Stimulated activated CD4-positive, alpha-beta T cell treated with anti-CD3 and anti-CD28 coated beads, Interleukin-15, amount 100 ng/mL, for 24 hours (primary cell): ENCODE measurements at regions not wholly inside any gene's neighbourhood (a gene's known extent, or its start where the extent isn't known, plus 50 kb on each side); places are given as distances from the start of the nearest gene placed in this dataset.
"Not testable (repeated sequence)": the region's sequence is repeated elsewhere in the genome, so short reads cannot be mapped to it uniquely, and the experiment has no call there.

ENCODE experiments used
- DNase-seq: peaks from one replicate; pipeline ENCODE4 v3.0.0-alpha.2; 2020

DNA sequence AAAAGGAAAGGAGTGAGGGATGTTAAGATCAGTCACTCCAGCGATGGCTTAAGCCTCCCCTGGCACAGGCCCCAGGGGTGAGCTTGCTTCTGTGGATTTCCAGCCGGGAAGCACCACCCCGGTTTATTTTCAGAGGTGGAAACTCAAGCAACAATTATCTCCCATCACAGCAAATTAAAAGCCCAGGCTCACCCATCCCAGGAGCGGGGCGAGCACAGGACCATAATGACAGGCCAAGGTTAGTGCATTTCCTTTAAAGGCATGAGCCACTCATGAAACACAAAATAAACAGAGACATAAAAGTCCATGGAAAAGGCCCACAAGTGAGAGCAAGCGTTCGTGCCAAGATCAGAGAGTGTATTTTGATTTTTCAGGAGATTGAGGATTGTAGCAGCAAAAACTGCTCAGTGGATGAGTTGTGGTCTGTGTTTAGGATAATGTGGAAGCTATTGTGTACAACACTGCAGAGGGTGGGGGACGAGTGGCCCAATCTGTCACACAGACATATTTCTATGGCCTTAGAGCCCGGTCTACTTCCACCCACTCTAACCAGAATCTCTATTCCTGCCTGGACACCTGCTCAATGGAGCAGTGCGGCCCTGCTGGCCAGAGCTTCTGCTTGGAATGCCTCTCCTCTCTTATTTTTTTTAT is 111.4 kb upstream of the CDC42EP3 start:
- DNase-seq, result no peak

DNA sequence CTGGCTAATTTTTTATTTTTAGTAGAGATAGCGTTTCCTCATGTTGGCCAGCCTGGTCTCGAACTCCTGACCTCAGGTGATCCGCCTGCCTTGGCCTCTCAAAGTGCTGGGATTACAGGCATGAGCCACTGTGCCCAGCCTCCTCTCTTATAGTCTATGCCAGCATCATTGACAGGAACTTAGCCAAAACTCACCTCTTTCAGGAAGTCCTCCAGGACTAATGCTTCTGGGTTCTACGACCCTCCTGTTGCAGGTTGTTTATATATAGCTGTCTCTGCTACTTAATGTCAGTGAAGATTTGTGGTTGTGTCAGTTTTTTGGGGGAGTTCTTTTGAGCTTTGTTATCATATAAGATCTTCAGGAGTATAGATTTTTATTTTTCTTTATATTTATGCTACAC is 112.1 kb upstream of the CDC42EP3 start:
- DNase-seq, result no peak

DNA sequence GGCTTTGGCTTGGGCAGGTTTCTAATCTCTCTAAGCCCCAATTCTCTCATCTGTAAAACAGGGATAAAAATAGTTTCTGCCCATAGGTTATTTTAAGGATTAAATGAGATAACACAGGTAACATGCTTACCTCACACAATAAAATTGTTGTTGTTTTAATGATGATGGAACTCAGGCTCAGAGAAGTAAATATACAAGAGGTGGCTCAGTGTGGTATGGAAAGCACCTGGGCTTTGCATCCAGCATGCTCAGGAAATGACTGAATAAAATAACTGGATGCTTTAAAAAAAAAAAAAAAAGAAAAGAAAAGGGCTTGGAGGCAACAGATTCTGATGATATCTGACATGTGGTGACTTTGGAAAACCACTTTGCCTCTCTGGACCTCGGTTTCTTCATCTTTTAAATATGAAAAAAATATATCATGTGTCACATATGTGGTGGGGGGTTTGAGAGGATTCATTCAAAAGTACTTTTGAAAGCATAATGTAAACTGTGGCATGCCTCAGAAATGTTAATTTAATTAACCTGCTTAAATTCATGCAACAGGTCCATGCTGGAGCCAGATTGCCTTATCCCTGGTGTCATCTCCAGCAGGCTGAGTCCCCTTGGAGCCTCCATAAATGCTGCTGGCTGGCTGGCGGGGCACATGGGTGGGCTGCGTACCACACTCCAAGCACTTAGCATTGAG is 112.8 kb upstream of the CDC42EP3 start:
- DNase-seq, result no peak

DNA sequence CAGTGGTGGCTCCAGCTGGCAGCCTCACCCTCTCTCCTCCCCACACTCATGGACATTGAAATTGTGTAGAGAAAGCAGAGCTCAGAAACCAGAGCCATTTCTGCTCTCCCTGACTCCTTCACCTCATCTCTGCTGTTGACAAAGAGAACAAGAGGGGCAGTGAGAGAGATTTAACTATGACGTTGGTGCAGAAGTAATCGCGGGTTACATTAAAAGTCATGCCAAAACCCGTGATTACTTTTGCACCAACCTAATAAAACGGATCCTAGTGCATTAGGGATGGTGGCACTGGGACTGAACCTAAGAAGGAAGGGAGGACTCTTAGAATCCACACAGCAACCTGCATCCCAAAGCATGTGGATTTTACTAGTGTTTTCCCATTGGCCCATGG is 113.3 kb upstream of the CDC42EP3 start:
- no peak for DNase-seq

DNA sequence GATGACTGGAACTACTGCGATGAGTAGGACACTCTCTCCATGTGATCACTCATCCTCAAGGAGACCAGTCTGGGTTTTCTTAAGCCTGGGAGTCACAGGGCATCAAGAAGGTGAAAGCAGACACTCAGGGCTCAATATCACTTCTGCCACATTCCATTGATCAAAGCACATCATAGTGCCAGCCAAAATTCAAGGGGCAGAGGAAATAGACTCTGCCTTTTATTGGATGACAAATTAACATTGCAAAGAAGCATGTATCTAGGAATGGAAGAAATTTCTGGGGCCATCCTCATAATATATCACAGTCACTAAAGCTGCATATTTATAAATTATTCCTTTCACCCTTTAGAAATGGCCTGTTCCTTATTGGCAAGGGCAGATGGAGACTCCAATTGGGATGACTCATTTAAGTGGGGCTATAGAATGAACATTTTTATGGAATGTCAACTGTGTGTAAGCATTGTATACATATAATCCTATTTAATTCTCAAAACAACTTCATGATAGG is 114.8 kb upstream of the CDC42EP3 start:
- DNase-seq, result no peak

DNA sequence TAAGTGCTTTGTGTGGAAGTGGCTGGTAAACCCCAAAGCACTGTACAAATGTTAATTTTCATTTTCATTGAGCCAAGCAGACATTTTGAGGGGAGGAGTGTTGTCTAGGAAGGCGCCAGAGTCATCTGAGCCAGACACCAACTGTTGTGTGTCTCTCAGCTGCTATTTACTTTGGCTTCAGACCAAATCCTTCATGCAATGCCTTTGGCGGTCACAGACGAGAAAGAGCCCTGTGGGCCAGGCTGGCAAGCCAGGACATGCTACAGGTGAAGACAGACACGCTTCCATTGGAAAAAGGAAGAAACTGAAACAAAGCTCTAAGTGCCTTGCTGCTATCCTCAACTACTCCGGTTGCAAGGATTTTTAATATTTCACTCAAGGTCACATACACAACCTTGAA is 115.4 kb upstream of the CDC42EP3 start:
- DNase-seq, result no peak

DNA sequence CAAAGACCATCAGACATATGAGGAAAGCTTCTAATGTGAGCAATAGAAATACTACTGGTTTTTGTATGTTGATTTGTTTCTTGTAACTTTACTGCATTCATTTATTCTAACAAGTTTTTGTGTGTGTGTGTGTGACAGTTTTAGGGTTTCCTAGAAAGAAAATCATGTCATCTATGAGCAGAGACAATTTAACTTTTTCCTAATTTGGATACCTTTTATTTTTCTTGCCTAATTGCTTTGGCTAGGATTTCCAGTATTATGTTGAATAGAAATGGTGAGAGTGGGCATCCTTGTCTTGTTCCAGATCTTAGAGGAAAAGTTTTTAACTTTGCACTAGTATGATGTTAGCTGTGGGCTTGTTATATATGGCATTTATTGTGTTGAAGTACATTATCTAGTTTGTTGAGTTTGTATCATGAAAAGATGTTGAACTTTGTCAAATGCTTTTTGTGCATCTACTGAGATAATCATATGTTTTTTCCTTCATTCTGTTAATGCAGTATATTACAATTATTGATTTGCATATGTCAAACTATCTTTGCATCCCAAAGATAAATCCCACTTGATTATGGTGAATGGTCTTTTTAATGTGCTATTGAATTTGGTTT is 117.3 kb upstream of the CDC42EP3 start:
- DNase-seq, result no peak

DNA sequence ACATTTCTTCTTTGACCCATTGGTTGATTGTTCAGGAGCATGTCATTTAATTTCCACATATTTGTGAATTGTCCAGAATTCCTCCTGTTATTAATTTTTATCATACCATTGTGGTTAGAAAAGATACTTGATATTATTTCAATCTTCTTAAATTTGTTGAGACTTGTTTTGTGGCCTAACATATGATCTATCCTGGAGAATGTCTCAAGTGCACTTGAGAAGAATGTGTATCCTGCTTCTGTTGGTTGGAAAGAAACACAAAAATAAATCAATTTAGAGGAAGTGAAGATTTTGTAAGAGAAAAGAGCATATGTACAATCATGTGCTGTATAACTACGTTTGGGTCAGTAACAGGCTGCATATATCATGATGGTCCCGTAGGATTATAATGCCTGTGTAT is 118.6 kb upstream of the CDC42EP3 start:
- no peak for DNase-seq

DNA sequence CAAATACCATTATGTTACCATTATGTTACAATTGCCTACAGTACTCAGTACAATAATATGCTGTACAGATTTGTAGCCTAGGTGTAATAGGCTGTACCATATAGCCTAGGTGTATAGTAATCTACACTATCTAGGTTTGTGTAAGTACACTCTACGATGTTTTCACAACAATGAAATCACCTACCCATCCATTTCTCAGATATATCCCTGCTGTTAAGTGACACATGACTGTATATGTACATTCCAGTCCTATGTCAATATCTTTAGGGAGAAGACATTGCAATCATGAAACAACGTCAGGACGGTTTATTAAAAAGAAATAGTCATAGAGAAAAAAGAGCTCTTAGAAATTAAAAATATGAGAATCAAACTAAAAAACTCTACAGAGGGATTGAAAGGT is 119.0 kb upstream of the CDC42EP3 start:
- DNase-seq, result no peak

DNA sequence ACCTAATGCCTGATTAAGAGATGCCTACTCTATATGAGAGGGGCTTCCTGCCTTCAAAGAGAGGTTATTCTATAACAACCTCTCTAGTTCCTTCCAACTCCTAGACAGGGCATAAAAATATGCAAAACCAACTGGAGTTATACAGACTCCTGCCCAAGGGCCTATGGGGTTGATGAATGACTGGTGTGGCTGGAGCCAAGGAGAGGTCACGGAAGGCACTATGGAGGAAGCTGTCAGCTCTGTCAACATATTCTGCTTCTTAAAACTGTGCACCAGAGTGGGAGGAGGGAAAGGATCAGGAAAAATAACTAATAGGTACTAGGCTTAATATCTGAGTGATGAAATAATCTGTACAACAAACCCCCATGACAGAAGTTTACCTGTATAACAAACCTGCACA is 120.9 kb upstream of the CDC42EP3 start:
- no peak for DNase-seq

DNA sequence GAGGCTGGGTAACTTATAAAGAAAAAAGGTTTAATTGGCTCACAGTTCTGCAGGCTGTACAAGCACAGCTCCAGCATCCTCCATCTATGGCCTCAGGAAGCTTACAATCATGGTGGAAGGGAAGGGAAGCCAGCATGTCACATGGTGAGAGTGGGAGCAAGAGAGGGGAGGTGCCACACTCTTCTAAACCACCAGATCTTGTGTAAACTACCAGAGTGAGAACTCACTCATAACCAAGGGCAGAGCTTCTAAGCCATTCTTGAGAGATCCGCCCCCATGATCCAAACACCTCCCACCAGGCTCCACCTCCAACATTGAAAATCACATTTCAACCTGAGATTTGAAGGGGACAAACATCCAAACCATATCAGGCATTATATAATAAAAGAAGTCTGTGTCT is 121.6 kb upstream of the CDC42EP3 start:
- no peak for DNase-seq

DNA sequence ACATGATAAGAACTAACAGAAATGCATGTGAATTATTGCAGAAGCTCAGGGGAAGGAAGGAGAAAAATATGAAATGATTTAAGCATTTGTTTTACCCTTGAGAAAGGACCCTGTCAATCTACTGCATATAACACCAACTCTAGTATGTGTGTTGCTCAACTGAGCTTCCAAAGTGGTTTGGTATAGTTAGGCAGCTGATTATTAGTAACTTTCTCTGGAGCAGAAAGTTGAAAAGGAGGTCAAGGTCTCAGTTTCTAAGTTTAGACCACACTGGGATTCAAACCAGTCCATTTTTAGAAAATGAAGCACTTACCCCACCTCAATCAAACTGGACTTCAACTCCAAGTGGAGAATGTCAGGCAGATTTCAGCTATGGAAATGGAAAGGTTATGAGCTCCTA is 123.3 kb upstream of the CDC42EP3 start:
- DNase-seq, result no peak

DNA sequence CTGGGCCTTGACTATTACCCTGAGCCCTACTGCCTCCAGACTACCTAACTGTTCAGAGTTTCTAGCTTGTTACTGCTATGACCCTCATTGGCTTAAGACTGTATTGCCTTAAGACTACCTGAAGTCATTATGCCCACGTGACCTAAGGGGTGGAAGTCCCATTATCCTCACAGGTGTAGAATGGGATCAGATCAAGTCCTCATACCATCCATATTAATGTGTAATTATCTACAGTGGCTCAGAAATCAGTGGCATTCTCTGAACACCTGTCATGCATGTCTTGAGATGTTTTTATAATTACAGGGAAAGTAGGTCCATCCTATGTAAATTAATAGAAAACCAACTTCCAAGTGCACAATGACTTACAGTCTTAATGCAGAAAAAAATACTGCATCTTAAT is 124.0 kb upstream of the CDC42EP3 start:
- no peak for DNase-seq

DNA sequence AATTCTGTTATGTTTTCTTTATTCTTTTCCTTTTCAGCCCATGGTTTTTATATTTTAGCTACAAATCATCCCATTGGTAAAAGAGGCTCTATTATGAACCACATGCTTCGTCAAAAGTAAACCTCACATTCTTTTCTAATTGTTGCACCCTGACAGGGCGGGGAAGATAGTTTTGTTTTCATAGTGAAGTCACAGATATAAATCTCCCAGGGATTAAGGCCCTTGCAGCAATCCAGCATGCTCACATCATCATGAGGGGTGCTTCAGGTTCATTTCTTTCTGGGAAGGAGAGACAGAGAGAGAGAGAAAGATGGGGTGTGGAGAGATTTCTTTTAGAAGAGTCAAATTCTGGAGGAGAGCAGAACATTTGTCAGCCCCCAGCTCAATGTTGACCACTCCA is 124.5 kb upstream of the CDC42EP3 start:
- DNase-seq, result no peak

DNA sequence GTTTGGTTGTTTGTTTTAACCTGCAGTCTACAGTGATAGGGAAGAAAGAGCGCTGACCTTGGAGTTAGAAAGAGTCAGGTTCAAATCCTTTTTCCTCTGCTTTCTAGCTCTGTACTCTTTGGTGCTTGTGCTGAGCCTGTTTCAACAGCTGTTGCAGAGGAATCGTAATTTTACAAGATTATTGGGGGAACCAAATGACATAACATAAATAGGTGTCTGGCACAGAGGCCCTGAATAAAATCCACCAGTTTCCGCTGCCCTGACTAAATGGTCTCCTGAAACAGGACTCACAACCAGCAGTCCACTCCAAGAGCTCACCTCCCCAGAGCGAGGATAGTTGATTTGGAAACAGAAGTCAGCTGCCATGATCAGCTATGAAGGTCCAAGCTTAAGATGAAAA is 125.0 kb upstream of the CDC42EP3 start:
- DNase-seq, result no peak

DNA sequence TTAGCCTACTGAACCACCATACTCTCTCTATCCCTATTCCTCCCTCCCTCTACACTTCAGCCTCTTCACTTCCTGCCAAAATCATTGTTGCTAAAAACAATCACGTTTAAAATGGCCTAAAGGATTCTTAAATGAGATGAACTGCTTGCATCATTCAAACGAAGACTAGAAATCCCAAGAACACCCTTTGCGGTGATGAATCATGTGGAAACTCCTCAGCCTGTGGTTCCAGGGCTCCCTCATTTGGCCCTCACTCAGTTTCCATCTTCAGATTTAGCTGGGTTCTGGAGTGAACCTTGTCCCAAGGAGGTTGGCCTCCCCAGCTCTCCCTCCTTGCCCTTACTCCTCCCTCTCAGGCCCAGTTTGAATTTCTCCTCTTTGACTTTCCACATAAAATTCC is 125.6 kb upstream of the CDC42EP3 start:
- DNase-seq, result no peak

DNA sequence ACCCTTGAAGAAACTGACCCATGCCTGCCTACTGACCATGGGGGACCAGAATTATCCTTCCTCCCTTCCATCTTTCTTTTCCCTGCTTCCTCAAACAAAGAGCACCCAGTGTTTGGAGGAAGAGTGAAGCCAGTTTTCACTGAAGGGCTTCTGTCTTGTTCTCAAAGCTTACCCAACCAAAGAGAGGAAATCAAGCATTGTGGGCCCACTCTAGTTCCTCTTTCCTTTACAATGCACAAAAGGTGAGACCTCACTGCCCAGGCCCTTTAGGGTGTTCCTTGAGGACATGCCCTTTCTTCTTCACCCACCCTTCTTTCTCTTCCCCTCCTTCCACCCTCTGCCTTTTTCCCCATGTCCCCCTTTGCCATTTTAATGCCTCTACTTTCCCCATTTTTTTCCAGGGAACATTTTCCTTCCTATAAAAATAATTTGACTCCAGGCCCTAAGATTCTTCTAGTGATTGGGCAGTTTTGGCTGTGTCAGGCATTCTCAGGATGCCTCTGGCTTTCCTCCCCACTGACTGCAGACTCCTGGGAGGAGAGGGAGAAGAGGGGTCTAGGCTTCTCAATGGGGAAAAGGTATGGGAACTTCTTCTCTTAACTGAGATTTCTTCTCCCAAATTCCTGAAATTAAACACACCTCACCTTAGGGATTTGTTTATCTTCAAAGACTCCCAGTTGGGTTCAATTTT is 126.6 kb upstream of the RMDN2 start:
- DNase-seq, result no peak

DNA sequence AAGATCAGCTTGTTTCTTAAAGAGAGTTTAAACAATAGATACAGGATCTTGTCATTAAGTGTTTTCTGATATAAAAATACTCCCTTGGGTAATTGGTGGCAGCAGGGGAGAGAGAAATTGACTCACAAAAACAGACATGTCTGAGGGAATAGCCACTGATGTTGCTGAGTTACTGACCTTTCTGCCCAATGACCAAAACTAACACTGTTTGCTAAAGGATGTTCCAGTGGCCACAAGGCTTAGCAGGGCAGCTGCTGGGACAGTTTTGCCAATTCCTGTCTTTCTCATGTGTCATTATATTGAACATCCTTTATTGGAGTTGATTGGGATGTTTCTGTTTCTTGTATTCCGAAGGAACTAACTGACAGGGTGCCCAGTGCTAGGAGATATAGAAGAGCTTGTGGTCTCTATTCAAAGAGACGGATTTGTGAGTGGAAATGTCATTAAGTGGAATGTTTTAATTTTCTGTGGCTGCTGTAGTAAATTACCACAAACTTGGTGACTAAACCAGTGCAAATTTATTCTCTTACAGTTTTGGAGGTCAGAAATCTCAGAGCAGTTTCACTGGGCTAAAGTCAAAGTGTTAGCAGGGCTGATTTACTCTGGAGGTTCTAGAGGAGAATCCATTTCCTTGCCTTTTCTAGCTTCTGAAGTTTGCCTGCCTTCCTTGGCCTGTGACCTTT is 124.8 kb upstream of the RMDN2 start:
- no peak for DNase-seq

DNA sequence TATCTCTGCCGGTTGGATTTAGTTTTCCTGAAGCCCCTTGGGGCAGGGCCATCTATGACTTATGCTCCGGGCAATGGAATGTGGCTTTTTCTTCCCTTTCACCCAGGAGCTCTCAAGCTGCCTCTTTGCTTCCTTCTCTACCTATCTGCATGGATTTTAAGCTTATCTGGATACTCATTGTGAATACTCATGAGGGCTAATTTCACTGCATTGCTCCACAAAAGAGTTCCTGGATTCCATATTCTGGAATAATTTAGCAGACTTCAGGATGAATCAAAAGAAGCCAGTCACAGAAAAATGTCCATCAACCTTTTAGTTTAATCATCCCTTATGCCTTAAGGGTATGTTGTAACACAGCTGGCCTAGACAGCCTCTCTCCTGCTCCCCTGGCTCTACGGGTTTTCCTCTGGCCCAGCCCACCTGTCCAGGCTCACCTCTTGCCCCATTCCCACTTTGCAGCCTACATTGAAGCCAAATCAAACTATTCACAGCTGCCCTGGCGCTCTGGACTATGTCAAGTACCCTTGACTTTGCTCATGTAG is 122.8 kb upstream of the RMDN2 start:
- DNase-seq, result no peak

DNA sequence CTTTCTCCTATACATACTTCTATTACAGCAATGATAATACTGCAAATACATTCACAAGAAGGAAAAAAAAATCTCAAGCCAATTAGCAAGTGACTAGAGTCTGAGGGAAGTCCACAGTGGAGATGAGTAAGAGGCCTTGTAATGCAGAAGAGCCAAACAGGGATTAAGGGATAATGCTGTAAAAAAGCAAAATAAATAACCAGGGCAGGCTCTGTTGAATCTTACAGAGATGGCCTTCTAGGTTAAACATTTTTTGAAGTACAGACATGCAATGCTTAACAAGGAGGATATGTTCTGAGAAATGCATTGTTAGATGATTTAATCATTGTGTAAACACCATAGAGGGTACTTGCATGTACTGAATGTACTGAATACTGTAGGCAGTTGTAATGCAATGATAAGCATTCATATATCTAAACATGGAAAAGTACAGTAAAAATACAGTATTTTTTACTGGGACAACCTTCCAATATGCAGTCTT is 122.1 kb upstream of the RMDN2 start:
- DNase-seq, result no peak

DNA sequence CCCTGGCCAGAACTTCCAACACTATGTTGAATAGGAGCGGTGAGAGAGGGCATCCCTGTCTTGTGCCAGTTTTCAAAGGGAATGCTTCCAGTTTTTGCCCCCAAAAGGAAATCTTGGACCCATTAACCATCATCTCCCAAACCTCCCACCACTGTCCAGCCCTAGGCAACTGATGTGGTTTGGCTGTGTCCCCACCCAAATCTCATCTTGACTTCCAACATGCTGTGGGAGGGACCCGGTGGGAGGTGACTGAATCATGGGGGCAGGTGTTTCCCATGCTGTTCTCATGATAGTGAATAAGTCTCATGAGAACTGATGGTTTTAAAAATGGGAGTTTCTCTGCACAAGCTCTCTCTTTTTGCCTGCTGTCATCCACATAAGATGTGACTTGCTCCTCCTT is 119.1 kb upstream of the RMDN2 start:
- not testable (repeated sequence) for DNase-seq

DNA sequence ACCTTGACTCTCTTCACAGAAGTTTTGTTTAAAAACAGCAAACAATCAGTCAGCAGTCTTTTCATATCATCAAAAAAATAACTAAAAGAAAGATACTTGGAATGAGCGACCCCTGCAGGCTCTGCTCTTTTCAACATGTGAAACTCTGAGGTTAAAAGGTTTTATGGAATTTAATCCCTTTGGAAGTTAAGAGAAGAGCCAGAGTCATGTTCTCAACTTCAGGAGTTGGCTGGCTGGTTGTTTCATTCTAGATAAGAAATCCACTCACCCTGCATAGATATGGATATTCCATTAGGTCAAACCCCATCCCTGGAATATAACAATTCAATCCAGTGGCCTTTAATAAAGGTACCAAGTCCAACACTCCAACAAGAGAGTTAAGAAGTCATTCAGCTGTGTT is 115.6 kb upstream of the RMDN2 start:
- DNase-seq, result no peak
